ENCODE measurements at regions not wholly inside any gene's neighbourhood (a gene's known extent, or its start where the extent isn't known, plus 50 kb on each side); places are given as distances from the start of the nearest gene placed in this dataset.

- Mint-ChIP-seq H3K9me3 (ENCODE audit: unreplicated experiment) (peaks cover 12% of the 10 kb centered on the region), H3K27me3 (ENCODE audit: unreplicated experiment) (no peaks in the 10 kb centered on the region), H3K36me3 (ENCODE audit: unreplicated experiment) (no peaks in the 10 kb centered on the region), H3K4me1 (ENCODE audit: unreplicated experiment) (no peaks in the 10 kb centered on the region), H3K4me3 (ENCODE audit: unreplicated experiment) (no peak overlapping the region), H3K27ac (ENCODE audit: unreplicated experiment) (no peak overlapping the region)
- no peak for DNase-seq (ENCODE audit: extremely low spot score, unreplicated experiment)
- no peak for TF ChIP-seq CTCF (IDR thresholded peaks at IDR 0.05)
Observed at GRCh38 chr3:18282507-18282906, 142.6 kb downstream of the SATB1 start.

GRCh38 chr3:18279226-18279737 lies 145.9 kb downstream of the SATB1 start:
- peaks cover 12% of the 10 kb centered on the region for H3K9me3 Mint-ChIP-seq (ENCODE audit: unreplicated experiment)
- no peaks in the 10 kb centered on the region for H3K36me3 Mint-ChIP-seq (ENCODE audit: unreplicated experiment)

DNA sequence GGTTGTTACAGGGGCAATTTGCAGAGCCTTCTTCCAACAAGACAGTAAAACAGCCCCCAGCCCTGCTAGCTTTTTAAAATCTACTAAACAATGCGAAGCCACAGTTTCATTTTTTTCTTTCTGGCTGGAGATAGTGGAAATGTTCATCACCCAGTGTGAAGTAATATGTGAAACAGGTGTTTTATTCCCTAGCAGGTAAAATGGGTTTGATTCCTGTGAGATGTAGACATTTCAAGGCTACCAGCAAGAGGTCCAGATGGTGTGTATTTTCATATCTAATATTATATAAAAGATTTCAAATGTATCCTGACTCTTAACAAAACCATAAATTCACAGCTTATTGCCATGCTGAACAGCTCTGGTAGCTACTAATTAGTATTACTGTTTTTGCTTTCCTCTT lies 160.3 kb downstream of the SATB1 start:
- Mint-ChIP-seq H3K9me3 (ENCODE audit: unreplicated experiment) (peaks cover 3% of the 10 kb centered on the region), H3K27ac (ENCODE audit: unreplicated experiment) (no peak overlapping the region), H3K27me3 (ENCODE audit: unreplicated experiment) (no peaks in the 10 kb centered on the region), H3K4me3 (ENCODE audit: unreplicated experiment) (no peak overlapping the region), H3K4me1 (ENCODE audit: unreplicated experiment) (no peaks in the 10 kb centered on the region), H3K36me3 (ENCODE audit: unreplicated experiment) (no peaks in the 10 kb centered on the region)
- no peak for DNase-seq (ENCODE audit: extremely low spot score, unreplicated experiment)
- no peak for TF ChIP-seq CTCF (IDR thresholded peaks at IDR 0.05)

More at GRCh38 chr3:18279226-18279737, 145.9 kb downstream of the SATB1 start:
- Mint-ChIP-seq H3K27me3 (ENCODE audit: unreplicated experiment) (no peaks in the 10 kb centered on the region), H3K4me3 (ENCODE audit: unreplicated experiment) (no peak overlapping the region), H3K4me1 (ENCODE audit: unreplicated experiment) (no peaks in the 10 kb centered on the region), H3K27ac (ENCODE audit: unreplicated experiment) (no peak overlapping the region)
- no peak for TF ChIP-seq CTCF (IDR thresholded peaks at IDR 0.05)
- DNase-seq (ENCODE audit: extremely low spot score, unreplicated experiment), result no peak

GRCh38 chr3:18264361-18264760 lies 160.8 kb downstream of the SATB1 start:
- Mint-ChIP-seq H3K4me1 (ENCODE audit: unreplicated experiment) (no peaks in the 10 kb centered on the region), H3K36me3 (ENCODE audit: unreplicated experiment) (no peaks in the 10 kb centered on the region), H3K27ac (ENCODE audit: unreplicated experiment) (no peak overlapping the region), H3K9me3 (ENCODE audit: unreplicated experiment) (peaks cover 3% of the 10 kb centered on the region), H3K4me3 (ENCODE audit: unreplicated experiment) (no peak overlapping the region), H3K27me3 (ENCODE audit: unreplicated experiment) (no peaks in the 10 kb centered on the region)
- TF ChIP-seq CTCF (IDR thresholded peaks at IDR 0.05), result no peak
- DNase-seq (ENCODE audit: extremely low spot score, unreplicated experiment), result no peak

GRCh38 chr3:18258492-18258891 lies 166.6 kb downstream of the SATB1 start:
- DNase-seq (ENCODE audit: extremely low spot score, unreplicated experiment), result no peak
- H3K27me3 Mint-ChIP-seq (ENCODE audit: unreplicated experiment), result no peaks in the 10 kb centered on the region
- H3K4me3 Mint-ChIP-seq (ENCODE audit: unreplicated experiment), result no peak overlapping the region
- H3K9me3 Mint-ChIP-seq (ENCODE audit: unreplicated experiment), result peaks cover 2% of the 10 kb centered on the region
- H3K36me3 Mint-ChIP-seq (ENCODE audit: unreplicated experiment), result no peaks in the 10 kb centered on the region
- no peak overlapping the region for H3K27ac Mint-ChIP-seq (ENCODE audit: unreplicated experiment)
- TF ChIP-seq CTCF (IDR thresholded peaks at IDR 0.05), result no peak
- no peaks in the 10 kb centered on the region for H3K4me1 Mint-ChIP-seq (ENCODE audit: unreplicated experiment)
